Nephron progenitor cell (in vitro differentiated cells): ENCODE measurements at regions not wholly inside any gene's neighbourhood (a gene's known extent, or its start where the extent isn't known, plus 50 kb on each side); places are given as distances from the start of the nearest gene placed in this dataset.

ENCODE experiments used
- DNase-seq: peaks from one replicate; pipeline ENCODE4 v3.0.0; 2021
- H3K27ac Mint-ChIP-seq: 2 replicates; pipeline ENCODE4 v1.8.0; 2021; ENCODE audit warnings: mild to moderate bottlenecking, moderate library complexity, mixed read lengths
- H3K27me3 Mint-ChIP-seq: 2 replicates; pipeline ENCODE4 v1.8.0; 2021; ENCODE audit warnings: mild to moderate bottlenecking, low read depth, mixed read lengths; ENCODE audit not compliant: poor library complexity
- H3K36me3 Mint-ChIP-seq: 2 replicates; pipeline ENCODE4 v1.8.0; 2021; ENCODE audit warnings: low read depth, mixed read lengths
- H3K4me1 Mint-ChIP-seq: 2 replicates; pipeline ENCODE4 v1.8.0; 2021; ENCODE audit warnings: mixed read lengths
- H3K4me3 Mint-ChIP-seq: 2 replicates; pipeline ENCODE4 v1.8.0; 2021; ENCODE audit warnings: mild to moderate bottlenecking, moderate library complexity, mixed read lengths
- H3K9me3 Mint-ChIP-seq: 2 replicates; pipeline ENCODE4 v1.8.0; 2021; ENCODE audit warnings: mild to moderate bottlenecking, moderate library complexity, mixed read lengths
- CTCF ChIP-seq: fragments of 200-600 bp; sonication (generic); IDR thresholded peaks from 2 replicates; pipeline ENCODE4 v1.5.0; 2021; ENCODE audit warnings: antibody characterized with exemption

GRCh38 chr3:87082796-87083440 is 92.0 kb upstream of the VGLL3 start:
- TF ChIP-seq CTCF, result peak; percentile 52
- no peaks in the 10 kb centered on the region for H3K36me3 Mint-ChIP-seq
- H3K9me3 Mint-ChIP-seq, result no peaks in the 10 kb centered on the region
- H3K4me1 Mint-ChIP-seq, result no peaks in the 10 kb centered on the region
- H3K27me3 Mint-ChIP-seq, result peaks cover 4% of the 10 kb centered on the region
- H3K27ac Mint-ChIP-seq, result no peak overlapping the region
- H3K4me3 Mint-ChIP-seq, result no peak overlapping the region
- DNase-seq, result peak; percentile 6

- Mint-ChIP-seq H3K27ac (no peak overlapping the region), H3K9me3 (no peaks in the 10 kb centered on the region), H3K4me1 (no peaks in the 10 kb centered on the region), H3K36me3 (no peaks in the 10 kb centered on the region), H3K4me3 (no peak overlapping the region), H3K27me3 (no peaks in the 10 kb centered on the region)
- no peak for DNase-seq
- no peak for TF ChIP-seq CTCF
Observed at GRCh38 chr3:87077355-87077754, 86.4 kb upstream of the VGLL3 start.

GRCh38 chr3:87076946-87077345 is 86.0 kb upstream of the VGLL3 start:
- no peak for DNase-seq
- no peak overlapping the region for H3K27ac Mint-ChIP-seq
- no peaks in the 10 kb centered on the region for H3K27me3 Mint-ChIP-seq

GRCh38 chr3:87073496-87074145 is 82.7 kb upstream of the VGLL3 start:
- no peak overlapping the region for H3K4me3 Mint-ChIP-seq
- no peaks in the 10 kb centered on the region for H3K9me3 Mint-ChIP-seq
- H3K36me3 Mint-ChIP-seq, result no peaks in the 10 kb centered on the region
- TF ChIP-seq CTCF, result no peak
- no peaks in the 10 kb centered on the region for H3K4me1 Mint-ChIP-seq
- no peak overlapping the region for H3K27ac Mint-ChIP-seq
- no peak for DNase-seq
- no peaks in the 10 kb centered on the region for H3K27me3 Mint-ChIP-seq

More at GRCh38 chr3:87076946-87077345, 86.0 kb upstream of the VGLL3 start:
- H3K4me1 Mint-ChIP-seq, result no peaks in the 10 kb centered on the region
- no peak overlapping the region for H3K4me3 Mint-ChIP-seq
- no peaks in the 10 kb centered on the region for H3K9me3 Mint-ChIP-seq
- H3K36me3 Mint-ChIP-seq, result no peaks in the 10 kb centered on the region
- no peak for TF ChIP-seq CTCF

GRCh38 chr3:87072446-87072845 is 81.5 kb upstream of the VGLL3 start:
- Mint-ChIP-seq H3K4me3 (no peak overlapping the region), H3K9me3 (no peaks in the 10 kb centered on the region), H3K36me3 (no peaks in the 10 kb centered on the region), H3K27ac (no peak overlapping the region), H3K27me3 (no peaks in the 10 kb centered on the region), H3K4me1 (no peaks in the 10 kb centered on the region)
- no peak for TF ChIP-seq CTCF
- DNase-seq, result no peak

GRCh38 chr3:87069971-87070370 is 79.0 kb upstream of the VGLL3 start:
- Mint-ChIP-seq H3K4me1 (no peaks in the 10 kb centered on the region), H3K27ac (no peak overlapping the region), H3K4me3 (no peak overlapping the region), H3K27me3 (peaks cover 6% of the 10 kb centered on the region), H3K36me3 (no peaks in the 10 kb centered on the region), H3K9me3 (no peaks in the 10 kb centered on the region)
- no peak for TF ChIP-seq CTCF
- DNase-seq, result no peak
